Hematopoietic multipotent progenitor cell treated with erythropoietin and hydrocortisone succinate and interleukin-3 and kit ligand, for 15 days (in vitro differentiated cells): ENCODE measurements at regions not wholly inside any gene's neighbourhood (a gene's known extent, or its start where the extent isn't known, plus 50 kb on each side); places are given as distances from the start of the nearest gene placed in this dataset.

ENCODE experiments used
- DNase-seq: peaks from one replicate; pipeline ENCODE4 v3.0.0-alpha.2; 2015; ENCODE audit warnings: low spot score

GRCh38 chr2:16319551-16320121 lies 346.0 kb downstream of the CYRIA start:
- DNase-seq, result no peak

DNA sequence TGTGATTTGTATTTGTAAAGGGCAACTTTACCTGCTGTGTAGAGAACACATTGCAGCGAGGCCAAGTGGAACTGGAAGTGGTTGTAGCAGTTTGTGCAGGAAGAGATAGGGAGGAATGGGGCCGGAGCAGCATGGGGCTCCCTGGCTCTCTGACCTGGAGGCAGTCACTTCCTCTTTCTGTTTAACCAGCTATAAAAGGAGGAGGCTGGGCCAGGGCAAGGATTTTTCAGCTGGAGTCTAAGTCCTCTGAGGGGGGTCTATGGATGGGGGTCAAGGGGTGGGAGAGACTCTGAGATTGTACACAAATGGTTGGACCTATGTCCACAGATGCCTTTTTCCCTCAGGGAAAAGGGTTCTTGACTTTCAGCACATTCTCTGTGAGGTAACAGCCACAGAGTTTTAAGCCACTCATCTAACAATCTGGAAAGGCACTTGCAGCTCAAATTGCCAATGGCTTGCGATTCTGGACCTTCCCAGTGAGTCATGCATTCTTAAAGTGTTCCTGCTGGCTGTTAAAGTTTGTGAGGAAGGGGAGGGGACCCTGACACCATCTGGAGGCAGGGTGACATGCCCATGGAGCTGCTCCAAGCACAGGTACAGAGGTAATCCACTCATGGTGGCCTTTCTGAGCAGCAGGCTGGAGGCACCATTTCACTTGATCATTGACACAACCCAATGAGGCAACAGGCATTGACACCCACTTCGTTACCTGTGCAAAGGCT lies 347.0 kb downstream of the CYRIA start:
- DNase-seq, result no peak

DNA sequence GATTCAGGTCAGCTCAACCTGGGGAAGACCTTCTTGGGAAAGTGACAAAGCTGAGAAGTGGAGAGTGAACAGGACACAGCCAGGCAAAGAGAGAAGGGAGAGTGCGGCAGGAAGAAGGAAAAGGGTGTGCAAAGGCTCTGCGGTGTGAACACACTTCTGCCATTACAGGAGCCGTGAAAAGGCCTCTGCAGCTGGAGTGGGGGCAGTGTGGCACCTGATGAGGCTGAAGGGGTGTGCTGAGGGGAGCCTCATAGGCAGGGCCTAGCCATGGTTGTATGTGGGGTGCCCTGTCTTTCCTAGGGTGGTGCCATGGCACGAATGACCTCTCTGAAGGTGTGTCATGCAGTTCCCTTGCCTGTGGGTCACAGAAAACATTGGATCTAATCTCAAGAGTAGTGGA lies 347.6 kb downstream of the CYRIA start:
- DNase-seq, result no peak

GRCh38 chr2:16317211-16317830 lies 348.3 kb downstream of the CYRIA start:
- no peak for DNase-seq

- DNase-seq, result no peak
These were observed 349.0 kb downstream of the CYRIA start for GRCh38 chr2:16316456-16317210.

GRCh38 chr2:16315908-16316307 lies 349.7 kb downstream of the CYRIA start:
- no peak for DNase-seq

- no peak for DNase-seq
These were observed 350.2 kb downstream of the CYRIA start for GRCh38 chr2:16315458-16315835.

DNA sequence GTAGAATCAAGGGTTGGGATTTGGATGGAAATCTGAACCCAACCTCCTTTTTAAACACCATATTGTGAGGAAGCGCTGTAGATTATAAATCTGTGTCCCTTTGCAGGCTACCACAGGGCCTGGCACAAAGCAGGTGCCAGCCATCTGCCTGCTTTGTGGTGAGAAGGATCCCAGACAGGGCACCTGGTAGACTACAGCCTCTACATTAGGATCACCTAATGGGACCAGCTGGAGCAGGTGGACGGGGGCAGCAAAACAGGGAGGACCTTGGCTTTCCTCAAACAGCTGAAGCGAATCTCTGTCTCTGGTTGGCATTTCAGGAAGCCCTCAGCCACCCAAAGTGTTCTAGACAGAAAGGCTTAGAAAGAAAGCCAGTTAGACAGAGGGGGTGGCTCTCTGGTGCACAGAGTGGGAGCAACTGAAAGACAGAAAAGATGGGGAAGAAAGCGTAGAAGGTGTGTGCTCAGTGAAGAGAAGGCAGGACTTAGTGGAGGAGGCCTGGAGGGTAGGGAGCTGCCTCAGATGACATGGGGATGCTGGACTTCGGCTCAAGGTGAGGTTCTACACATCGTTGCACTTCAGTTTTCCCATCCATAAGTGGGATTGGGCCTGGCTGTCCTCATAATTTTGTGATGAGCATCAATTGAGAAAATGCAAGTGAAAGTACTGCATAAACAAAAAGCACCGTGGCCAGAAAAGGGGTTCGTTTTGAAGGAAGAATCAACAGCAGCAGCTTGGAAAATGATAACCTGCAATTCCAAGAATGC lies 350.8 kb downstream of the CYRIA start:
- no peak for DNase-seq

DNA sequence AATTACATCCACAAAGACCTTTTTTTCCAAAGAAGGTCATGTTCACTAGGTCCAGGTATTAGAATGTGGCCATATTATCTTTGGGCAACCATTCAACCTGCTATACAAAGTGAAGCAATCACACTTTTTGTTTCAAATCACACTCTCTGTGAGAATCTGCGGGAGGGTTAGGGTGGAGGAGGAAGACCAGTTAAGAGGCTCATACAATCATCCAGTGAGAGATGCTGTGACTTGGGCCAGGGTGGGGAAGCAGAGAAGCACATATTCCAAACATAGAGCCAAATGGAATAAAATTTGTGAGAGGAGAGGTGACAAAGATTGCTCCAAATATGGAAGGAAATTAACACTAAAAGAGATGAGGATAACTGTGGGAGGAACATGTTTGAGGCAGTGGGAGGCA lies 351.6 kb downstream of the CYRIA start:
- DNase-seq, result no peak

GRCh38 chr2:16313235-16313975 lies 352.2 kb downstream of the CYRIA start:
- DNase-seq, result no peak

- DNase-seq, result no peak
These were observed 352.9 kb downstream of the CYRIA start for GRCh38 chr2:16312771-16313170.

- no peak for DNase-seq
These were observed 353.9 kb downstream of the CYRIA start for GRCh38 chr2:16311521-16312440.

GRCh38 chr2:16308816-16309215 lies 356.8 kb downstream of the CYRIA start:
- no peak for DNase-seq

- no peak for DNase-seq
These were observed 360.6 kb downstream of the CYRIA start for GRCh38 chr2:16304876-16305590.

DNA sequence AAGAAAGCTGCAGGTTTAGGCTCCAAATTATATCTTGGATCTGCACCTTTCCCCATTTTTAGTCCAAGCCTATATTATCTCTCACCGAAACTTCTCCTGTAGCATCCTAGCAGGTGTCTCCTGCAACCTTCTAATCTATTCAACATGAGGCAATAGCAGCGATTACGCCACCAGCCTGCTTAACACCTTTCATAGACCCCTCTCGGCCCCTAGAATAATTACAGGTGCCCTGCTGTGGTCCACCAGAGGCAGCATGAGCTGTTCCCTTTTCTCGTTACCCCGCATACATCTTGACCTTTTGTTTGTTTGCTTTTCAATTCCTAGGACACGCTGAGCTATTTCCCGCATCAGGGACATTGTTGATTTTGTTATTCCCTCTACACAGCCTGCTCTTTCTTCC lies 361.9 kb downstream of the CYRIA start:
- no peak for DNase-seq

GRCh38 chr2:16303273-16303577 lies 362.4 kb downstream of the CYRIA start:
- DNase-seq, result no peak

- no peak for DNase-seq
These were observed 362.3 kb downstream of the MYCN start for GRCh38 chr2:16302431-16303272.

DNA sequence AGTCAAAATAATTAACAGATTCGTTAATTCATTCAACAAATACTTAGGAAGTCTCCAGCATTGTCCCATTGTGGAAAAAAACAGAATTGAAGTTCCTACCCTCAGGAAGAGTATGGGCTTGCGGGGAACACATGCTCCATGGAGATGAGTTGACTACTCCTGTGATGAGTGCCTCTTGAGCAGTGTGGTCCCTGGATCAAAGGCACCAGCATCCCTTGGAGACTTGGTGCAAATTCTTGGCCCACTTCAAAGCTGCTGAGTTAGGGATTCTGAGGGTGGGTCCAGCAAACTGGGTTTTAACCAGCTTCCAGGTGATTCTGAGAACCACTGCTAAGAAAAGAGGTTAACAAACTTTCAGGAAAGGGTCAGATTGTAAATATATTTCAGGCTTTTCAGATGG lies 361.6 kb downstream of the MYCN start:
- DNase-seq, result no peak

- DNase-seq, result no peak
These were observed 358.5 kb downstream of the MYCN start for GRCh38 chr2:16298866-16299265.
